GM13976 (cell line): ENCODE measurements at regions not wholly inside any gene's neighbourhood (a gene's known extent, or its start where the extent isn't known, plus 50 kb on each side); places are given as distances from the start of the nearest gene placed in this dataset.
"Not testable (repeated sequence)": the region's sequence is repeated elsewhere in the genome, so short reads cannot be mapped to it uniquely, and the experiment has no call there.

Experiments
- DNase-seq: peaks from one replicate; pipeline ENCODE4 v3.0.0; 2012; ENCODE audit warnings: low spot score
- CTCF ChIP-seq: IDR thresholded peaks from 2 replicates; pipeline ENCODE4 v1.5.1; 2012; ENCODE audit warnings: borderline replicate concordance, mild to moderate bottlenecking; ENCODE audit not compliant: insufficient read depth; ENCODE audit errors: extremely low read depth, missing control alignments, control extremely low read depth
- in situ Hi-C: fragments of 300-500 bp; cut with MboI; formaldehyde crosslinking; loops from one replicate; pipeline ENCODE4 v1.12.0; 2022; ENCODE audit warnings: low sequenced_read_pairs, mixed read lengths, inconsistent platforms; ENCODE audit not compliant: unreplicated experiment

- in situ Hi-C loops = no loop called here
Observed at GRCh38 chr13:89057274-89057673, 1386.1 kb downstream of the SLITRK5 start.

GRCh38 chr13:89057862-89058261 is 1386.7 kb downstream of the SLITRK5 start:
- no peak for DNase-seq
- in situ Hi-C loops = no loop called here
- TF ChIP-seq CTCF = no peak

More at GRCh38 chr13:89057274-89057673, 1386.1 kb downstream of the SLITRK5 start:
- TF ChIP-seq CTCF = no peak
- no peak for DNase-seq

GRCh38 chr13:89061821-89062220 is 1390.7 kb downstream of the SLITRK5 start:
- no peak for TF ChIP-seq CTCF
- in situ Hi-C loops = no loop called here
- no peak for DNase-seq

- in situ Hi-C loops = no loop called here
- TF ChIP-seq CTCF = no peak
- DNase-seq = no peak
Observed at GRCh38 chr13:89066868-89067466, 1395.8 kb downstream of the SLITRK5 start.

- no peak for DNase-seq
- TF ChIP-seq CTCF = no peak
- in situ Hi-C loops = no loop called here
Observed at GRCh38 chr13:89072979-89073378, 1401.8 kb downstream of the SLITRK5 start.

- no peak for DNase-seq
- TF ChIP-seq CTCF = no peak
- in situ Hi-C loops = no loop called here
Observed at GRCh38 chr13:89076622-89077021, 1405.5 kb downstream of the SLITRK5 start.

- in situ Hi-C loops = no loop called here
- no peak for TF ChIP-seq CTCF
- no peak for DNase-seq
Observed at GRCh38 chr13:89082623-89083022, 1411.5 kb downstream of the SLITRK5 start.

GRCh38 chr13:89088107-89088506 is 1416.9 kb downstream of the SLITRK5 start:
- DNase-seq, in situ Hi-C loops: not testable (repeated sequence)
